GM12873 (cell line): ENCODE measurements at regions not wholly inside any gene's neighbourhood (a gene's known extent, or its start where the extent isn't known, plus 50 kb on each side); places are given as distances from the start of the nearest gene placed in this dataset.

Experiments used
- CTCF ChIP-seq: IDR thresholded peaks from 2 replicates; pipeline ENCODE4 v1.5.1; 2012; ENCODE audit warnings: low read depth, mild to moderate bottlenecking, moderate library complexity, low read length, control low read depth; ENCODE audit not compliant: insufficient read depth; ENCODE audit errors: missing control alignments

- TF ChIP-seq CTCF: no peak
Observed at GRCh38 chr10:36681751-36682632, 443.4 kb upstream of the ANKRD30A start.

DNA sequence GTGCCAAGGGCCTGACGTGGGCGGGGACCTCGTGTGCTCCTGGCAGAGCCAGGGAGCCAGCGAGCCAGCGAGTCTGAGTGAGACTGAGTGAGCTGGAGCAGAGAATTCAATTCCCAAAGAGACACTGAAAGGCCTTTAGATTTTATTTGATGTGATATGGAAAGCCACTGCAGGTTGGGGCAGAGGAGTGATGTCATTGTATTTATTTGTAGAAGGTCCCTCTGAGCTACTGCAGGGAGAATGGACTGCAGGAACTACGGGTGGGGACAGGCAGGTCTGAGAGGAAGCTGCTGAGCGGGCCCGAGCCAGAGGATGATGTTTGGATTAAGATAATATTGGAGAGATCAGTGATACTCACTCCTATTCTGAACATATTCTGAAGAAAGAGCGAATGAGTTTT lies 445.8 kb upstream of the ANKRD30A start:
- no peak for TF ChIP-seq CTCF

DNA sequence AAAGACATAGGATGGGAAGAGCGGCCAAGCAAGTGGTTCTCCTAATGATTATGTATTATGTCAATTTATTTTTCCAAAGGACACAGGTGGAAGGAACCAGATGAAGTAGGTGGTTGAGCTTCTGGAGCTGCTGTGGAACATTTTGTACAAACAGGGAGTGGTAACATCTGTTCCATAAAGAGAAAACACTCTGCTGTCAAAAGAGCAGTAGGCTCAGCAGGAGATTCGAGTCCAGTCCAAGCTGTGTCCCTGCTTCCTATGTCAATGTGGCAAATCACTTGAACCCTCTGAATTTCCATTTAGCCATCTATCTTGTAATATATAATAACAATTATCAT lies 448.0 kb upstream of the ANKRD30A start:
- TF ChIP-seq CTCF: no peak

DNA sequence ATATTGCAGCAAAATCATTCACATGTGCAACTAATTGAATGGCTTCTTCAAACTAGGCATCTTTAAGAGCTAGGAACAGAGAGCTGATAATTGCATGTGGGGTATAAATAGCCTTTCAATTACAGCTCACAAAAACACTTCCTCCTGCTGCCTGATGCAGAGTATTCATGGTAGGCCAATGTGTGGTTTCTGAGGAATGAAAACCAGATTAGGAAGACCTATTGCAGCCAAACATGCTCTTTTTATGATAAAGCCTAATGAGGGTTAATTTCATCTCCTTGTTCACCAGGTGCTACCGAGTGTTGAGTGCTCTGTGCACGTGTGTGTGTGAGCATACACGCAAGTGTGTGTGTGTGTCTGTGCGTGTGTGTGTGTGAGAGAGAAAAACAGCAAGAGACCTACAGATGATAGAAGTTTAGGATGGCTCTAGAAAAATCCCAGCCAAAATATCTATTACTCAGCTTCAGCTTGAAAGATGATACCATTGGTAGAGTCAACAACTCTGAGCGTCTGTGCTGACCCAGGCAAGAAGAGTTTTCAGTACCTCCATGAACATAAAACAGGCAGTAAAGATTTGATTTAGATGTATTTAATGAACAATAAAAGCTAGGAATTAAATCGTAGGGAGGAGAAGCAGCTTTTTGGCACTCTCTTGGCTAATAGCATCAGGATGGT lies 448.5 kb upstream of the ANKRD30A start:
- TF ChIP-seq CTCF: no peak

GRCh38 chr10:36676321-36676720 lies 449.1 kb upstream of the ANKRD30A start:
- no peak for TF ChIP-seq CTCF

GRCh38 chr10:36675458-36675880 lies 449.9 kb upstream of the ANKRD30A start:
- TF ChIP-seq CTCF: no peak

GRCh38 chr10:36671607-36672006 lies 453.8 kb upstream of the ANKRD30A start:
- no peak for TF ChIP-seq CTCF
